ENCODE measurements at regions not wholly inside any gene's neighbourhood (a gene's known extent, or its start where the extent isn't known, plus 50 kb on each side); places are given as distances from the start of the nearest gene placed in this dataset.

- no peak overlapping the region for H2BK120ac ChIP-seq (ENCODE audit: low read depth, low read length, poor library complexity, severe bottlenecking)
- no peak overlapping the region for H2AK5ac ChIP-seq (ENCODE audit: insufficient read length, low read length)
- H3K27ac ChIP-seq (ENCODE audit: insufficient read length, low read depth, low read length) = no peak overlapping the region
- no peak overlapping the region for H4K91ac ChIP-seq (ENCODE audit: insufficient read length, low read depth, low read length)
- no peak overlapping the region for H2AFZ ChIP-seq (ENCODE audit: low read length)
- no peaks in the 10 kb centered on the region for H4K20me1 ChIP-seq (ENCODE audit: control insufficient read depth, insufficient read depth, insufficient read length)
- no peak overlapping the region for H3K14ac ChIP-seq (ENCODE audit: insufficient read depth, low read length)
- H3K4ac ChIP-seq (ENCODE audit: low read depth, low read length) = no peak overlapping the region
- no CpG with 5 or more reads among the region's 3 CpGs for WGBS (ENCODE audit: extremely low coverage, insufficient read length, low lambda C conversion rate)
- no peak overlapping the region for H3K23ac ChIP-seq (ENCODE audit: insufficient read length, low read depth, low read length)
- H4K8ac ChIP-seq (replicated peaks; ENCODE audit: insufficient read length, low read depth, low read length) = no peak overlapping the region
- Mint-ChIP-seq H3K27ac (peak overlapping the region in 1 of 3 experiments; percentile 14; a peak in 2 of 7 replicates), H3K9me3 (no peaks in the 10 kb centered on the region), H3K36me3 (ENCODE audit: insufficient read depth in 1 of 3, low read depth in 3 of 3) (no peaks in the 10 kb centered on the region), H3K27me3 (ENCODE audit: low read depth) (no peaks in the 10 kb centered on the region), H3K4me1 (peaks cover 8 to 10% of the 10 kb centered on the region in 2 experiments), H3K4me3 (no peak overlapping the region)
- no peaks in the 10 kb centered on the region for H3K79me2 ChIP-seq (ENCODE audit: insufficient read depth, low read length)
- H3K79me1 ChIP-seq (ENCODE audit: insufficient read depth, low read depth, low read length, poor library complexity, severe bottlenecking) = no peaks in the 10 kb centered on the region
- no peaks in the 10 kb centered on the region for H3K23me2 ChIP-seq (ENCODE audit: insufficient read length, low read depth, low read length, poor library complexity, severe bottlenecking)
- no peak for TF ChIP-seq CTCF (conservative IDR thresholded peaks at IDR 0.05)
- no peak overlapping the region for H2BK12ac ChIP-seq (ENCODE audit: insufficient read length, low read depth, low read length)
- H3K56ac ChIP-seq (ENCODE audit: insufficient read length, low read depth, low read length) = no peak overlapping the region
- H2BK20ac ChIP-seq (ENCODE audit: low read depth, low read length, poor library complexity, severe bottlenecking) = no peak overlapping the region
- no peak overlapping the region for H3K18ac ChIP-seq (ENCODE audit: insufficient read length, low read depth, low read length)
- no peaks in the 10 kb centered on the region for H3K27me3 ChIP-seq (ENCODE audit: insufficient read depth, low read length)
- H3K4me1 ChIP-seq (ENCODE audit: insufficient read depth, low read length) = peaks cover 3% of the 10 kb centered on the region; the same call in 1 of the 2 replicates
- no peaks in the 10 kb centered on the region for H3K9me3 ChIP-seq (ENCODE audit: control insufficient read depth, low read depth, low read length)
- H2BK15ac ChIP-seq (ENCODE audit: low read depth, low read length) = no peak overlapping the region
- H4K5ac ChIP-seq (ENCODE audit: insufficient read length, low read depth, low read length) = no peak overlapping the region
- no peak overlapping the region for H3K4me2 ChIP-seq (ENCODE audit: insufficient read depth, insufficient read length, low read length)
- no peak overlapping the region for H3K9ac ChIP-seq (ENCODE audit: extremely low read depth, insufficient read length, low read length)
- DNase-seq = no peak
- H3T11ph ChIP-seq (ENCODE audit: low read length) = no peak overlapping the region
- no peak overlapping the region for H2BK5ac ChIP-seq (ENCODE audit: insufficient read length, low read length)
Measured at GRCh38 chr6:16840291-16840690, 79.0 kb upstream of the ATXN1 start.
